GM10248 (cell line): ENCODE measurements at regions not wholly inside any gene's neighbourhood (a gene's known extent, or its start where the extent isn't known, plus 50 kb on each side); places are given as distances from the start of the nearest gene placed in this dataset.

ENCODE experiments used
- CTCF ChIA-PET: fragments of 300-600 bp; sonication (Branson Sonifier 250); formaldehyde crosslinking; extraction: SDS; loops from one replicate; lab custom pipeline; 2021; ENCODE audit warnings: antibody characterized with exemption; lab: Yijun Ruan, JAX
- POLR2A ChIA-PET: fragments of 350-650 bp; sonication (Branson Sonifier 250); formaldehyde crosslinking; extraction: SDS; loops from one replicate; lab custom pipeline; 2020; ENCODE audit warnings: antibody characterized with exemption; lab: Yijun Ruan, JAX
- DNase-seq: peaks from one replicate; pipeline ENCODE4 v3.0.0; 2012; ENCODE audit errors: extremely low spot score
- TF ChIP-seq, protein P1 (sequence below): IDR thresholded peaks from 2 replicates; pipeline ENCODE4 v1.5.1; 2012; ENCODE audit warnings: mild to moderate bottlenecking, low read depth; ENCODE audit errors: extremely low read depth, missing control alignments, control extremely low read depth

GRCh38 chr21:18152371-18152770 lies 92.3 kb upstream of the CHODL start:
- TF ChIP-seq, protein P1, sequence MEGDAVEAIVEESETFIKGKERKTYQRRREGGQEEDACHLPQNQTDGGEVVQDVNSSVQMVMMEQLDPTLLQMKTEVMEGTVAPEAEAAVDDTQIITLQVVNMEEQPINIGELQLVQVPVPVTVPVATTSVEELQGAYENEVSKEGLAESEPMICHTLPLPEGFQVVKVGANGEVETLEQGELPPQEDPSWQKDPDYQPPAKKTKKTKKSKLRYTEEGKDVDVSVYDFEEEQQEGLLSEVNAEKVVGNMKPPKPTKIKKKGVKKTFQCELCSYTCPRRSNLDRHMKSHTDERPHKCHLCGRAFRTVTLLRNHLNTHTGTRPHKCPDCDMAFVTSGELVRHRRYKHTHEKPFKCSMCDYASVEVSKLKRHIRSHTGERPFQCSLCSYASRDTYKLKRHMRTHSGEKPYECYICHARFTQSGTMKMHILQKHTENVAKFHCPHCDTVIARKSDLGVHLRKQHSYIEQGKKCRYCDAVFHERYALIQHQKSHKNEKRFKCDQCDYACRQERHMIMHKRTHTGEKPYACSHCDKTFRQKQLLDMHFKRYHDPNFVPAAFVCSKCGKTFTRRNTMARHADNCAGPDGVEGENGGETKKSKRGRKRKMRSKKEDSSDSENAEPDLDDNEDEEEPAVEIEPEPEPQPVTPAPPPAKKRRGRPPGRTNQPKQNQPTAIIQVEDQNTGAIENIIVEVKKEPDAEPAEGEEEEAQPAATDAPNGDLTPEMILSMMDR = no peak
- ChIA-PET POLR2A (no interaction called here), CTCF (no interaction called here)
- DNase-seq = no peak

- CTCF ChIA-PET = no interaction called here
- TF ChIP-seq, protein P1 = no peak
These were observed 93.6 kb upstream of the CHODL start for GRCh38 chr21:18151046-18151445.

DNA sequence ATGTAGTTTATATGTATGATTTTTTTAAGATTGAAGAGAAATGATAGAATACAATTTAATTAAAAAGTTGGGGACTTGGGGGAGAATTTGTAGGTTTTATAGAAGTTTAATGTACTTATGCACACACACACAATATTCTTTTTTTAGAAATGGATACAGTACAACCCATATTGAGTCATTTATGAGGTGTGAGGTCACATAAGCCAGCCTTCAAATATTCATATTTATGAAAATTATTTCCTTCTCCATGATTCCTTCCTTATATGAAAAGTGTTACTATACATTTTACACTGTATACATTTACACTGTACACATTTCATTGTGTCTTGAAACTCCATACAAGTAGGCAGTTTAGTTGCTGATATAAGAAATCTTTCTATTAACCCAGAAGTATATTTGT lies 96.2 kb upstream of the CHODL start:
- TF ChIP-seq, protein P1 = no peak
- no peak for DNase-seq
- ChIA-PET POLR2A (no interaction called here), CTCF (no interaction called here)

More at GRCh38 chr21:18151046-18151445, 93.6 kb upstream of the CHODL start:
- POLR2A ChIA-PET = no interaction called here
- DNase-seq = no peak

DNA sequence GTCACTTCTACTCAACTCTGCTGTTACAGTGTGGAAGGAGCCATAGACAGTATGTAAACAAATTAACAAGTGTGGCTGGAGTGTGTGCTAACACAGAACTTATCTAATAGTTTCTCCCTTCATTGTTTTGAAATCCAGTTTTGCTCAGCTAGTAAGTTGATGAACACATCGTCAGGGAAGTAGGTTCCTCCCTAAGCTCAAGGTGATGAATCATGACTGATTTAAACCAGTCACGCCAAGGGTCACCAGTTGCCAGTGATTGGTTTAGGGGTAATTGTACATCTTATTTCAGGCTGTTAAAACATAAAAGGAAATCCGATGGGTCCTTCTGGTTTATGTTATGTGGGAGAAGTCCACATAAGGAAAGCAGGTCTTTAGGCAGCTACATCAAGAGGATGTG lies 97.0 kb upstream of the CHODL start:
- POLR2A ChIA-PET = no interaction called here
- TF ChIP-seq, protein P1 = no peak
- DNase-seq = no peak
- CTCF ChIA-PET = no interaction called here

DNA sequence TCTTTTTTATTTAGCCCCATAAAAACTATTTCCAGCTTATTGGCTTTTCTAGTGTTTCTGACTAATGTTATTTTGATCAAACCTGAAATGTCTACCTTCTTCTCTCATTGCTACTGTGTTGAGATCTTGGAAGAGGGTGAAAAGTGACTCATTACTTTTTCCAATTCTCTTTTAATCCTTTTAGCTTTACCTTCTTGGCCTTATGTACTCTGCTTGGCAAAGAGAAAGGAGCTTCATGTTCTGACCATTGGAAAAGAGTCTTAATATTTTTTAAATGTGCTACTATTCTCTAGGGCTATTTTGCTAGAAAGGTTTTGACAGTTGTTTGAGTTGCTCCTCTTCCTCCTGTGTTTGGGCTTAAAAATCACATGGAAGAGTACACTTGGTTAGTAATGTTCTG lies 97.8 kb upstream of the CHODL start:
- TF ChIP-seq, protein P1 = no peak
- ChIA-PET CTCF (no interaction called here), POLR2A (no interaction called here)
- no peak for DNase-seq

GRCh38 chr21:18144339-18144738 lies 100.3 kb upstream of the CHODL start:
- ChIA-PET POLR2A (no interaction called here), CTCF (no interaction called here)
- TF ChIP-seq, protein P1 = no peak
- no peak for DNase-seq

DNA sequence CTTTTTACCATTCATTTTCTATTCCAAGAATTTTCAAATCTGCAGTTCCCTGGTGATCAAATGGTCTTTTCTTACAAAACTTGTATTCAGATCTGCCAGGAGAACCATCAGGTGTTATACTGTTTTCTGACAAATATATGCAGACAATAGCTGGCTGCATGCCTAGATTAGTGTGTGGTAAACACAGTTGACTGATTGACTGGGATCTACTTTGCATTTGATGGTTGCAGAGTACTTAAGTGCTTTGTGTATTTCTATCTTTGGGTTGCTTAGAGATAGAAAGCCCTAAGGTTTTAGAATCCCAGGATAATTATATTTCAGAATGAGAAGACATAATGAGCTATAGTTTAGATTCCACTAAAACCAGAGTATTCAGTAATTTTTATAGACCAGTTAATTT lies 102.0 kb upstream of the CHODL start:
- no peak for DNase-seq
- CTCF ChIA-PET = interaction anchor here (1.9 kb wide), 1 partner anchor 18 kb away, joined by 4 read pairs; no protein-coding TSS in a partner anchor
- TF ChIP-seq, protein P1 = no peak
- POLR2A ChIA-PET = no interaction called here
